ENCODE measurements at regions not wholly inside any gene's neighbourhood (a gene's known extent, or its start where the extent isn't known, plus 50 kb on each side); places are given as distances from the start of the nearest gene placed in this dataset.

DNA sequence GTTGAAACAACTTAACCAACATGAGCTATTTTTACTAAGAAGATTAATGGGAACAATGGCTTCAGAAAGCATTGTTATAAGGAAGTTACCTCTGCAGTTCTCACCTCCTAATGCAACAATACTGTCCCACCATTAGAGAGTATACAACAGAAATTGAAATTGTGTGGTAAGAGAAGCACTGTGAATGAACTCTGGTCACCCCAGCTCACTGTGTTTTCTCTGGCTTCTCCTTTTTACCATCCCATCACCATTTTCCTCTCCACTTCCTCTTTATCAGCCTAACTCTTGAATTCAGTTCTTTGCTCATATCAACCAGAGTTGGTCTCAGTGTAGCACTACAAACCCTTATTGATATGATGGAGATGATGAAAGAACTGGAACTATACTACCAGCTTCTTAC, 138.0 kb upstream of the POU2AF2 start:
- Histone ChIP-seq H3K9me2 (ENCODE audit: insufficient read depth) (no peaks in the 10 kb centered on the region), H3K36me3 (ENCODE audit: control insufficient read depth in 1 of 2, insufficient read depth in 2 of 2, low read length in 2 of 2) (no peaks in the 10 kb centered on the region), H3K27ac (ENCODE audit: low read depth, low read length) (no peak overlapping the region), H4K20me1 (ENCODE audit: insufficient read depth) (no peaks in the 10 kb centered on the region; the same call in 1 of the 2 replicates), H3K79me2 (ENCODE audit: insufficient read depth, low read length) (no peaks in the 10 kb centered on the region), H2AFZ (ENCODE audit: low read depth, low read length, poor library complexity, severe bottlenecking) (no peak overlapping the region), H3K27me3 (ENCODE audit: insufficient read depth, low read length) (peaks cover 10% of the 10 kb centered on the region), H3K9me3 (ENCODE audit: control insufficient read depth in 1 of 2, insufficient read depth in 1 of 2, low read depth in 1 of 2, low read length in 2 of 2) (no peaks in the 10 kb centered on the region), H3K4me1 (ENCODE audit: control insufficient read depth in 1 of 2, insufficient read depth in 2 of 2, low read length in 2 of 2) (no peaks in the 10 kb centered on the region), H3K4me2 (ENCODE audit: low read length) (no peak overlapping the region), H3K9ac (ENCODE audit: low read length) (no peak overlapping the region), H3K4me3 (replicated peaks in 1 of 2; ENCODE audit: low read depth in 1 of 2, low read length in 2 of 2) (no peak overlapping the region)
- ChIA-PET CTCF (no interaction called here), POLR2A (no interaction called here), RAD21 (ENCODE audit: low non-redundant PET in 1 of 2, low total read pairs in 2 of 2, uncharacterized antibody in 2 of 2, unreplicated experiment in 2 of 2) (no interaction called here)
- no TSS peak for BruUV-seq (replicated peaks)
- TF ChIP-seq TCF7L2 (IDR thresholded peaks at IDR 0.05; ENCODE audit: borderline replicate concordance, extremely low read depth, insufficient read depth, insufficient read length) (no peak), ZNF274 (IDR thresholded peaks at IDR 0.05; ENCODE audit: low read depth, low read length) (no peak), EZH2phosphoT487 (IDR thresholded peaks at IDR 0.05; ENCODE audit: borderline replicate concordance) (no peak)
- DNase-seq (ENCODE audit: low read depth, low spot score) (no peak), ATAC-seq (no peak)
- intact Hi-C loops (cut with micrococcal nuclease): no loop called here

DNA sequence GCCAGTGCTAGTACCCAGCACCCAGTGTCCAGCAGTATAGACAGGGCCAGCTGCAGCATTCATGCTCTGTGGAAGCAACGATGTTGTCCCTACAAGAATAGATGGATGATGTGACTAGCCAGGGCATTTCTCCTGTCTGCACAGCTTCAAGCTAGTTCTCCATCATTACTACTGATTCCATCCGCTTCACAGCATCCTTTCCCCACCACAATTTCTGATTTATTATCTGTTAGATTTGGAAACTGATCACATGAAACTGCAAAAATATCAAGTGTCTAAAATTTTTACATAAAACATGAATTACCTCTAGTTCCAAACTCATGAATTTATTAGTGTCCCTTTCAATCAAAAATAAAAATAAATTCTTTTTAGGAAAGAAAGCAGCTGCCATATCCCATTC, 138.9 kb upstream of the POU2AF2 start:
- Histone ChIP-seq H3K4me2 (ENCODE audit: low read length) (no peak overlapping the region), H2AFZ (ENCODE audit: low read depth, low read length, poor library complexity, severe bottlenecking) (no peak overlapping the region), H4K20me1 (ENCODE audit: insufficient read depth) (no peaks in the 10 kb centered on the region; the same call in 1 of the 2 replicates), H3K79me2 (ENCODE audit: insufficient read depth, low read length) (no peaks in the 10 kb centered on the region), H3K27me3 (ENCODE audit: insufficient read depth, low read length) (peaks cover 16% of the 10 kb centered on the region), H3K9me2 (ENCODE audit: insufficient read depth) (no peaks in the 10 kb centered on the region), H3K27ac (ENCODE audit: low read depth, low read length) (no peak overlapping the region), H3K4me3 (replicated peaks in 1 of 2; ENCODE audit: low read depth in 1 of 2, low read length in 2 of 2) (no peak overlapping the region), H3K4me1 (ENCODE audit: control insufficient read depth in 1 of 2, insufficient read depth in 2 of 2, low read length in 2 of 2) (no peaks in the 10 kb centered on the region), H3K36me3 (ENCODE audit: control insufficient read depth in 1 of 2, insufficient read depth in 2 of 2, low read length in 2 of 2) (no peaks in the 10 kb centered on the region), H3K9me3 (ENCODE audit: control insufficient read depth in 1 of 2, insufficient read depth in 1 of 2, low read depth in 1 of 2, low read length in 2 of 2) (no peaks in the 10 kb centered on the region), H3K9ac (ENCODE audit: low read length) (no peak overlapping the region)
- DNase-seq (ENCODE audit: low read depth, low spot score) (no peak), ATAC-seq (no peak)
- BruUV-seq (replicated peaks): no TSS peak
- CTCF ChIA-PET: no interaction called here
- RAD21 ChIA-PET (ENCODE audit: low non-redundant PET in 1 of 2, low total read pairs in 2 of 2, uncharacterized antibody in 2 of 2, unreplicated experiment in 2 of 2): no interaction called here
- POLR2A ChIA-PET: no interaction called here
- intact Hi-C loops (cut with micrococcal nuclease): no loop called here
- no peak for TF ChIP-seq CBX3 (IDR thresholded peaks at IDR 0.05; ENCODE audit: low read depth)
- no peak for TF ChIP-seq REST (IDR thresholded peaks at IDR 0.05; ENCODE audit: low read depth)
- no peak for TF ChIP-seq SP1 (IDR thresholded peaks at IDR 0.05; ENCODE audit: low read depth)
- no peak for TF ChIP-seq SIN3A (IDR thresholded peaks at IDR 0.05; ENCODE audit: low read depth)
- no peak for TF ChIP-seq EGR1 (IDR thresholded peaks at IDR 0.05; ENCODE audit: low read depth)
- TF ChIP-seq FOSL1 (IDR thresholded peaks at IDR 0.05; ENCODE audit: low read depth): no peak
- no peak for TF ChIP-seq EZH2phosphoT487 (IDR thresholded peaks at IDR 0.05; ENCODE audit: borderline replicate concordance)
- TF ChIP-seq TCF7L2 (IDR thresholded peaks at IDR 0.05; ENCODE audit: borderline replicate concordance, extremely low read depth, insufficient read depth, insufficient read length): no peak
- no peak for TF ChIP-seq ZNF274 (IDR thresholded peaks at IDR 0.05; ENCODE audit: low read depth, low read length)
- TF ChIP-seq, protein P1, sequence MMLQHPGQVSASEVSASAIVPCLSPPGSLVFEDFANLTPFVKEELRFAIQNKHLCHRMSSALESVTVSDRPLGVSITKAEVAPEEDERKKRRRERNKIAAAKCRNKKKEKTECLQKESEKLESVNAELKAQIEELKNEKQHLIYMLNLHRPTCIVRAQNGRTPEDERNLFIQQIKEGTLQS (IDR thresholded peaks at IDR 0.05): no peak
- TF ChIP-seq, protein P2, sequence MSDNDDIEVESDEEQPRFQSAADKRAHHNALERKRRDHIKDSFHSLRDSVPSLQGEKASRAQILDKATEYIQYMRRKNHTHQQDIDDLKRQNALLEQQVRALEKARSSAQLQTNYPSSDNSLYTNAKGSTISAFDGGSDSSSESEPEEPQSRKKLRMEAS (IDR thresholded peaks at IDR 0.05): no peak
- TF ChIP-seq, protein P3, sequence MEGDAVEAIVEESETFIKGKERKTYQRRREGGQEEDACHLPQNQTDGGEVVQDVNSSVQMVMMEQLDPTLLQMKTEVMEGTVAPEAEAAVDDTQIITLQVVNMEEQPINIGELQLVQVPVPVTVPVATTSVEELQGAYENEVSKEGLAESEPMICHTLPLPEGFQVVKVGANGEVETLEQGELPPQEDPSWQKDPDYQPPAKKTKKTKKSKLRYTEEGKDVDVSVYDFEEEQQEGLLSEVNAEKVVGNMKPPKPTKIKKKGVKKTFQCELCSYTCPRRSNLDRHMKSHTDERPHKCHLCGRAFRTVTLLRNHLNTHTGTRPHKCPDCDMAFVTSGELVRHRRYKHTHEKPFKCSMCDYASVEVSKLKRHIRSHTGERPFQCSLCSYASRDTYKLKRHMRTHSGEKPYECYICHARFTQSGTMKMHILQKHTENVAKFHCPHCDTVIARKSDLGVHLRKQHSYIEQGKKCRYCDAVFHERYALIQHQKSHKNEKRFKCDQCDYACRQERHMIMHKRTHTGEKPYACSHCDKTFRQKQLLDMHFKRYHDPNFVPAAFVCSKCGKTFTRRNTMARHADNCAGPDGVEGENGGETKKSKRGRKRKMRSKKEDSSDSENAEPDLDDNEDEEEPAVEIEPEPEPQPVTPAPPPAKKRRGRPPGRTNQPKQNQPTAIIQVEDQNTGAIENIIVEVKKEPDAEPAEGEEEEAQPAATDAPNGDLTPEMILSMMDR (IDR thresholded peaks at IDR 0.05 in 2 of 3, conservative IDR thresholded peaks at IDR 0.05 in 1 of 3; ENCODE audit: borderline replicate concordance in 1 of 3, insufficient read depth in 1 of 3, low read depth in 2 of 3, low read length in 2 of 3): no peak
- TF ChIP-seq SRF (IDR thresholded peaks at IDR 0.05; ENCODE audit: low read depth): no peak
- no peak for TF ChIP-seq POLR2A (IDR thresholded peaks at IDR 0.05; ENCODE audit: borderline replicate concordance, extremely low read depth, insufficient read depth, insufficient read length)
- no peak for TF ChIP-seq RAD21 (IDR thresholded peaks at IDR 0.05; ENCODE audit: low read depth)
- no peak for TF ChIP-seq CEBPB (IDR thresholded peaks at IDR 0.05; ENCODE audit: low read depth)
- no peak for TF ChIP-seq JUND (IDR thresholded peaks at IDR 0.05)
- no peak for TF ChIP-seq EZH2 (IDR thresholded peaks at IDR 0.05)
